Islet precursor cell (in vitro differentiated cells): ENCODE measurements at regions not wholly inside any gene's neighbourhood (a gene's known extent, or its start where the extent isn't known, plus 50 kb on each side); places are given as distances from the start of the nearest gene placed in this dataset.
A peak's percentile ranks its signal among the peaks of the same experiment; 100 is the strongest.

ENCODE experiments used
- DNase-seq: peaks from one replicate; pipeline ENCODE4 v3.0.0-alpha.2; 2018

DNA sequence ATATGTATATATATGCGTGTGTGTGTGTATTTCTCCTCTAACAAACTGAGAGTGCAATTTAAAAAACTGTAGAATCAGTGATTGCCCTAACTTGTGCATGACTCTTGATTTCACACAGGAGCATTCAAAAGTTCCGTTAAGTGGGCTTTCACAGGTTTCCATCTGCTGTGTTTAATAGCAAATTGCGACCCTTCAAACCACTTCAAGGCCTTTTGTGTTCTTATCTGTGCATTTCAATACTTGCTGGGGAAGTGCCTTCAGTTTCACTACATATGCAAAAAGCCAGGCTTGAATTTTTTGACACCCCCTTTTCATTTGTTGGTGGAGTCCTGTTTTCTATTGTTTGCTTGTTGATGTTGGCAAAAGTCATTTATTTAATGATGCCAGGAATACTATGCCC, 158.0 kb downstream of the TM9SF2 start:
- DNase-seq = no peak

DNA sequence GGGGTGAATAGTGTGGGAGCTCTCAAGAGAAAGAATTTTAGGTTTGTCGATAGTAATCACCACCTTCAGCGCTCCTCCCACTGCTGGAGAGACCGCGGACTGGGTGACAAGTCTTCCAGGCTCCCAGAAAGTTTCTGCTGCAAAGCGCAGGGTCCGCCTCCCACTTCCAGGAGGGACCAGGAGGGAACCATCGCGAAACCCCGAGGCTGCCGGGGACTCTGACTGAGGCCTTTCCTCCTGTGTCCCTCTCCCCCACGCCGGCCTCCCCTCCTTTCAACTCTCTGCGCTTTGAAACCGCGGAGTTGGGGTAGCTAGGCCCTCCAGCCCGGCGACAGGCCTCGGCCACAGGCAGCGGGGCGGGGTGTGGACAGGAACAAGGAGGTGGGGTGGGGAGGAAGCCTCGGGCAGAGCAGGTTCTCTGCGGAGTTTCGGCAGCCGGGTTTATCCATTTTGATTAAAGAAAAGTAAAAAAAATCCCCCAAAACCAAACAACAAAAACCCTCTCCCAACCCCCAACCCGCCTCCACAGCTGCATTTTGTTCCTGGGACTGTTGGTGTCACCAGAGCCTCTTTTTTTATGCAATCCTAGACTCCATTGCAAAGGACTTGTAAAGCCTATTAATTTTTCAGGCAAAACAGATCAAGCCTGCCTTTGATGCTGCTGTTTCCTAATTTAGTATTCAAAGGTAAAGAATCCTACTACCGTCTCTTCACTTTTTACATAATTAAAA, 157.2 kb downstream of the TM9SF2 start:
- peak; percentile 78 for DNase-seq

DNA sequence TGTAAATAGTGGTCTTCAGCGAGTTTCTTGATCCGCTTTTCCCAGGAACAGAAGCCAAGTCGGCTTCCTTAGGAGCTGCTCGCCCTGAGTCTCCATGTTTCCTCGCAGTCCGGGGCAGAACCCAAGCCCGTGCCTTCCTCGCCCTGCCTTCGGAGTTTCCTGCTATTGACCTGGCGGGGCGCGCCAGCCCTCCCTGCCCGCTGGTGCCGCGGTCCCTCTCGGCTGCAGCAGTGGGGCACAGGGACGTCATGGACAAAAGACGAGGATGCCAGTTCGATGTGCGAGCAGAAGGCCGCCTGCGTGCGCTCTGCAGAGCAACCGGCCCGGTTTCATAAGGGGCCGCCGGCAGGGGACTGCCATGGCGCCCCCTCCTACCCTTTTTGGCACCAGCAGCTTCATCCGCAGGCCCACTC, 156.6 kb downstream of the TM9SF2 start:
- DNase-seq = peak; percentile 77

DNA sequence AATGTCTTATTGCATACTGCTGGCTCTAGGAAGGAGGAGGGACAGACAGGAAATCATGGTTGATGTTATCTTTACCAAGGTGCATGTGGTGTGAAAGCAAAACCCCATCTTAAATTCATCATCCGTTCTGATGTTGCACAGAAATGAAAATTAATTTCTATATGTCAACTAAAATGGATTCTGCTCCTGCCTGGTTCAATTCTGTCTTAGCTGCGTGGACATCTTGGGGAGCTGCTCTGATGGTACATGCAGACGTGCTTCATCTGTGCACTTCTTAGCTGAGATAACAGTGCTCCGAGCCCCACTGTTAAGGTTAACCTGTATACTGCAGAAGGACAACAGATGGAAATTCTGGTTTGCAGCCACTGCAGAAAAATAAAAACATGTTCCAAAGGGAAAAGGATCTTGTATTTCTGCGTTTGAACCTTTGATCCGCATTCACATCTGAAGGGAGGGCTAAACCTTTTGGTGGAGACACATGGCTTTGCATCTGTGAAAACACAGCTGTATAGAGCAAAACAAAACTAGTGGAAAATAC, 155.6 kb downstream of the TM9SF2 start:
- DNase-seq = no peak

DNA sequence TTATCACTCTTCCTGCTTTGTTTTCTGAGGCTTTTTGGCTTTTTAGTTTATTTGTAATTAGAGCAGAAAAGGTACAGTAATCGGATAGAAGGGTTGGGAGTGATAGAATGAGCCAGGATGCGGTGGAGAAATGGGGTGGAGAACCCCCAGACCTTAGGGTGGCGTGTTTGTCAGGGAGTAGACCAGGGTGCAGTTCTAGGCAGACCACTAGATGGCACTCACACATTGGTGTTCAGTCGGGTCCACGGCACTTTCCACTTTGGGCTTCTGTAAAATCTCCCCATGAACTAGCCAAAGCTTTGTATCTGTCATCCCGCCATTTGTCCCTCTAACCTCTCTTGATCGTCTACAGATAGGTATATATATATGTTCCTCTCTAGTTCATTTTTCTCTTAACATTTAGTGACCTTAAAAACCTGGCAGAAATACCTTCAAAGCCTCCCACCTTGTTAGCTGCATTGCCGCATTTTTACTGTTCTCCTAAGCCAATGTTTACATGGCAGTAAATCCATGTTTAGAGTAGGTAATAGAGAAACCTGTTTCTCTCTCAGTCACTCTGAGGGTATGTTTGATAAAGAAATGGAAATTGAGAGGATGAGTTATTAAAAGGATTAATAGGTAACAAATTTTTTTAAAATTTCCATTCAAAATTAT, 154.9 kb downstream of the TM9SF2 start:
- peak; percentile 83 for DNase-seq

DNA sequence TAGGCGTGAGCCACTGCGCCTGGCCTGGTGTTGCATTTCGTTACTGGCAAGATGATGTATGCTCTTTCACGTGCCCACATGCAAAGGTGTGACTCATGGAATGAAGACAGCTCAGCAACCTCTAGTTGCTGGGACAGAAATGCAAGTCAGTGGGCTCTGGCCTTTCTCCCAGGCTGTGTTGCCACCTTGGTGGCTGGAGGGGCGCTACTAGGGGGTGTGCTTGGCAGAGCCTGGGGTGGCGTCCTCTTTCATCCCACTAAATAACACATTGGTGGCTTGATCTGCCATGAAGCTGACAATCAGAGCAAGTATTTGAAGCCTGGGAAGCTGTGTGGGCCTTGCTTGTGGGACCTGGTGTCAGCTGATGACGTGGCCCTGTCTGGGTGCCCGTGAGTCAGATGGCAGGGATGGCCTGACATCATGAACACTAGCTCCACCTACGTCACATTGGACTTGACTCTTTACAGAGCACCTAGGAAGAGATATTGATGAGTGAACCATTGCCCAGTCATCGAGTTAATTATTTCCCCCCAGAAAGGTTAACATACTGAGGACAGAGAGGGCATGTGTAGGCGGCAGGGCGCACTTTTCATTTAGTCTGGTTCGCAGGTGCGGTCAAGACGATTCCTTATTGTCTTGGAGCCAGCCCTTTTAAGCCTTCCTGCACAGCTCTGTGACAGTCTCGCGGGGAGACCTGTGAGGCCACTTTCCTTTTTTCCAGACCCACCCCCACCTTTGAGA, 154.2 kb downstream of the TM9SF2 start:
- no peak for DNase-seq

DNA sequence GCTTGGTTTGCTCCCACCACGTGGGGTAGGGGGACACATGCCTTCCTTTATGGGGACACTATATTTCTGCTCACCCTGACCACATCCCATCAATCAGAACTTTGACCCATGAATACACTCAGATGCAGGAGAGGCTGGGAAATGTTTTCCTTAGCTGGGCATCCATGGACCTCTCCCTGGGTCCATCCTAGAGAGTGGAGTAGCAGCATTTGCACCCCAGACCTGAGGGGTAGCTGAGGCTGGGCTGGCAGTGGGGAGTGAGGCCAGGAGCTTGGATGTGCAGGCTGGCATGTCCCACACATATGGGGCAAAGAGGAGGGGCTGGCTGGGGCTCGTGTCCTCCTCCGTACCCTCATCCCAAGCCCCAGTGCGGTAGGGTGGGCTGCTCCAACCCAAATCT, 152.8 kb downstream of the TM9SF2 start:
- no peak for DNase-seq

DNA sequence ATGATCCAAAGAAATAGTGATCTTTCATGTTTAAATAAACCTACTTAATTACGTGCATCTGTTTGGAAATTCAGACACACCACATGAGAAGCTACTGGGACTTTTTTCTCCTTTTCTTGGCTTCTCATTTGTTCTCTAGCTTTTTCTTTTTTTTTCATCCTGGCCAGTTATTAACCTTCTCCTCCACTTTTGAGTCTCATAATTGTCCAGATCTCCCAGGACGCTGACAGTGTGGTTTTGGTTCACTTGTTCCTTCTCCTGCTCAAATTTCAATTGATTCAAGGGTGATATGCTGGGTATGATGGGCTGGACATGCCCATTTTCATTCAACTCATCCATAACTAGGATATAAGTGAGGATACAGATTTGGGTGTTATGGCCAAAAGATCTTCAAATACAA, 152.3 kb downstream of the TM9SF2 start:
- DNase-seq = no peak

DNA sequence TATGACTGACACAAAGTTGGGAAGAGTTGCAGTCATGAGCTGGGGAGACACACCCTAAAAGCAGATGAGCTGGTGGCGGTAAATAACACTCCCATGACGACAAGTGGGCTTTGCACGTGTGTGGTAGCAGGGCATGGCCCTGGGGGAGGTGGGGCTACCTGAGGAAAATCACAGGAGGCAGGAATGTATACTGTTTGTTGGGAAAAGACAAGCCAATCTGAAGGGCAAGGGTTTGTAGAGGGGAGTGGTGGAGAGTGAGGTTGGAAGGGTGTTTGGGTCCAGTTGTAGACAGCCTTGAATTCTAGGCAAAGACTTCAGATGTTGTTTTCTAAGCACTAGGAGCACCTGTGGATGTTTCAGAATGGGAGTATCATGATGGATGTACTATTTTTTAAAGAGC, 151.6 kb downstream of the TM9SF2 start:
- DNase-seq = no peak

DNA sequence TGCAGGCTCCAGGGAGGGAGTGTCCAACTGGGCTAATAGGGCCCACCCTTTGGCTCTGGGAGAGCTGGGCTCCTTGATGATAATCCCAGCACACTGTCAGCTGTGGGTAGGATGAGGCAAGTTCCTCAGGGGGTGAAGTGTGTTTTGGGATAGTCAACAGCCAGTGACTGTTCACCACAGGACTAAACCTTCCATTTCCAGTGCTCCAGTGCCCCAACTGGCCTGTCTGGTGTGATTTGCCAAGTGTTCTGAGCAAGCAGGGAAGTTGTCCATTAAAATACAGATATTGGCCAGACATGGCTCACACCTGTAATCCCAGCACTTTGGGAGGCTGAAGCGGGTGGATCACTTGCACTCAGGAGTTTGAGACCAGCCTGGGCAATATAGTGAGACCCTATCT, 150.9 kb downstream of the TM9SF2 start:
- no peak for DNase-seq

DNA sequence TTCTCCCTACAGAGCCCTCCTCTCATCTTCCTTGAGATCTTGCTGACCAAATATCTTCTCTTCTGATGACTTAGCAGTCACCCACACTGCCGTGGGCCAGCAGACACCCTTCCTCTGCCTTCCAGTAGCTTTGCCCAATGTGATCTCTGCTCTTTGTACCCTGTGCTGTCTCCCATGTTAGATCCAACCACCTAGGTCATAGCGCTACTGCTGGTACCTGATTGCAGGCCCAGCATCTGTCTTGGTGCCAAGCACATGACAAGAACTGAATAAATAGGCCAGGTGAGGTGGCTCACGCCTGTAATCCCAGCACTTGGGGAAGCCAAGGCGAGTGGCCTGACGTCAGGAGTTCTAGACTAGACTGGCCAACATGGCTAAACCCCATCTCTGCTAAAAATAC, 149.7 kb downstream of the TM9SF2 start:
- DNase-seq = no peak

DNA sequence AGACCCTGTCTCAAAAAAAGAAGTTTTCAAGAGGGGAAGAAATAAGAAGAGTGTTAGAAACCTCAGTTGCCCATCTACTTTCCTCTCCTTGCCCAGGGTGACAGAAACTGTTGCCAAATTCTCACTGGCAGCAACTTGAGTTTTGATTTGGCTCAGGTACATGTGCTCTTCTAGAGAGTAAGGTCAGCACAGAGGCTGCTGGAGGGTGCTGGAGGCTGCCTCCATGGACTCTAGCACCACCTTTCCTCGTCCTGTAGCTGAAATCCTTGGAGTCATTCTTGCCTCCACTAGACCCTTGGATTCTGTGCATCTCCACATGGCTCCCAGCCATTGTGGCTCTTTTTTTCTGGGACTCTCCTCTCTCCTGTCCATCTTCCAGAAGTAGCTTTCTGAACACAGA, 149.1 kb downstream of the TM9SF2 start:
- DNase-seq = no peak

DNA sequence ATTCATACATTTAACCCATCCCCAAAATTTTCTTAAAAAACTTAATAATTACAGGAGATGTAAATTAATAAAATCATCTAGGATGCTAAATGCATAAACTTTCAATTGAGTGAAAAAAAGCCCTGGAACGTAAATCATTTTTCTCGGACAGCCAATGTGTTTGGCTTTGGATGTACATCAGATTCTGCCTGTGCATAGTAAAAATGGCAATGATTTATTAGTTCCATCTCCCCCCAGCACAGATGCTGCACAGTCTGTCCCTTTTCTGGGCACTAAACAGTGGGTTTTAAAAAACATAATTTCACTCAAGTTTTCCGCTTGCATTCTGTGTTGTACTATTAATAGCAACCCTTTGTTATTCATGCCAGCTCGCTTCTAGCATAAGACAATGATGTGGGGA, 147.7 kb downstream of the TM9SF2 start:
- no peak for DNase-seq

DNA sequence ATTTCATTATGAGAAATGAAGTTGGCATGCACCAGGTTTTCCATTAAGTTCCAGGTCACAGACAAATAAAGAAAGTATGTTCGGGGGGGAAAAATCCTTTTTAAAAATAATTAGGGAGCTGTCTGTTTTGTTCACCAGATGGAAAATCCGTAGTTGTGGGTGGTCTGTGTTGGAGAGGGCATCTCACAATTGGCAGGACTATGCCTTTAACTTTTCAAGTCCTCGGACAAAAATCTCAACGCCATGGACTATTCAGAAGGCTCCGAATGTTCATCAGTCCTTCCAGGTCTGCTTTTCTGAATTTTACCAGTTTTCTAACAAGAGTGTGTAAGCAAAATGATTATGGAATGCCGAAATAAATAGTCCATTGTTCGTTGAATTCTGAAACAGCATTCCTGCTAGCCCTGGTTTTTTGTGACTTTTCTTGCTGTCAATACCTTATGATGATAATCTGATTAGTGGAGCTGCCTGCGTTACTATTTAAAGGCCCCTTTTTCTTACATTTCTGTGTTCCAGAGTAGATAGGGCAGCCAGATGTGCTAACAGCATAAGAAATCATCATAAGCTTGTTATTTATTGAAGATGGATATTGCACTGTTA, 146.9 kb downstream of the TM9SF2 start:
- no peak for DNase-seq

DNA sequence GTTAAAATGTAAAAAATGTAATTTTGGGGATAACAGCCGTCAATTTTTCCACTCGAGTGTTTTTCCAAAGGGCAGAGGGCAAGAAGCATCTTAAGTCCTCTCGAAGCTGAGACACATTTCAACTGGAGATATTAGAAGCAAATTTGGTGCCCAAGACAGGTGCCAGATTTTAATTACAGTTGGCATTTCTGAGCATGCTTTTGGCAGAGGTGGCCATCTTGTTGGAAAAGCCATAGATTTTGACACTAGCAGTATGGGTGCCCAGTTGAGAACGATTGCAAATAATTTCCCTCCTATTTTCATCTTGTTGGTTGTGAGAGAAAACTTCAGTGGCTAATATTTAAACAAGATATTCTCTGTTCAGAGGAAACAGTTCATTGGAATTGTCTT, 146.3 kb downstream of the TM9SF2 start:
- DNase-seq = no peak

DNA sequence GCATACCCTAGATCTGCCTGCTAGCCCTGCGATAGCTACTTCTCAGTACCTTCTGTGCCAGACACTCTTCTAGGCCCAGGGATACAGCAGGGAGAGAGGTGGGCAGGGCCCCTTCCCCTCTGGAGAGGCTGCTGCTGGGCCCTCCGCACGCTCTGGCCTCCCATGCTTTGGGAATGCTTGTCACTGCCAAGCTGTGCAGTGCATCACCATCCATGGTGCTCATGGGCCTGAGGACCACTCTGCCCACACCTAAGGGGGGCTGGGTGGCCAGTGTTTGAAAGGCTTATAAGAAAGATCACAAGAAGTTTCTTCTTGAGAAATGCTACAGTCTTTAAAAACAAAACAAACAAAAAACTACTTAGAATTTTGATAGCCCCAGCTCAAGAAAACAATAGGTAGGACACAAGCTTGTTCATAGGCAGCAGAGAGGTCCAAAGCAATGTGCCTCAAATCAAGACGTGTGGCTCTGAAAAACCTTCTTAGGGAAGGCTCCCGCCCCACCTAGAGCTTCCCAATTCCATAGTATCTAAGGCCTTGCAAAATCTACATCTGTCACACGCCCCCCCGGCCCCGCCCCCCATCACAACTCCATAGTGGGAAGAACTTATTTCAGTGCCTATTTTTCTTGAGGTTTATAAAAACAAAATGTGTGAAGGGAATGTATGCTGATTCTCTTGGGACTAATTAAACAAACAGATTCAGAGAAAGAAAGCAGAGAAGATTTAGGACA, 145.8 kb downstream of the TM9SF2 start:
- DNase-seq = no peak

DNA sequence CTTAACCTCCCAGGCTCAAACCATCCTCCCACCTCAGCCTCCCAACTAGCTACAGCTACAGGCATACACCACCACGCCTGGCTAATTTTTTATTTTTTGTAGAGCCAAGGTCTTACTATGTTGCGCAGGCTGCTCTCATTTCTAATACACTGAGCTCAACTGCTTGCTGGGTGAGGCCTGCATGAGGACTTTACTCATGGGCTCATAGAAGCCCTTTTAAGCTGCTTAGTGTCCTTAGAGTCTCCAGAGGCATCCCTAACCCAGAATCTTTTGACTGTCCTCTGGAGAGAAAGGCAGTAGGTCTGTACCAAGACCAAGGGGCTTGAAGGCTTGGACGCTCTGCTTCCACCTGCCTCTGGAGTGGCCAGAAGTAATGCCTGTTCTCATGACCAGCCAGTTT, 141.6 kb downstream of the TM9SF2 start:
- no peak for DNase-seq

DNA sequence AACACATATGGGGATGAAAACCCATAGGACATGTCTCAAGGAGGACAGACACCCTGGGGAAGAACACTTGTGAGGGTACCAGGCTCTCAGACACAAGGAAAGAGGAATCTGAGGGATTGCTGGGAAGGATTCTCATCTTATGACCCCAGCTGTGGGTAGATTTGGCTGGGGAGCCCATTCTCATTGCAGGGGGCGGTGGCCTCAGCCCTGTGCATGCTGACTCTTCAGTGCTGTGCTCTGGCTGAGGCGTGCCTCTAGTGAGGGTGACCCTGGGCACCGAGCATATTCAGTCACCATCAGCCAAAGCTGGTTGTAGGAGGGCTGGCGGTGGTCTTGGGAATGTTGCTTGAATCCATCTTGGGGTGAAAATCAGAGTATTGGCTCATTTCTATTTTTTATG, 140.7 kb downstream of the TM9SF2 start:
- DNase-seq = no peak

DNA sequence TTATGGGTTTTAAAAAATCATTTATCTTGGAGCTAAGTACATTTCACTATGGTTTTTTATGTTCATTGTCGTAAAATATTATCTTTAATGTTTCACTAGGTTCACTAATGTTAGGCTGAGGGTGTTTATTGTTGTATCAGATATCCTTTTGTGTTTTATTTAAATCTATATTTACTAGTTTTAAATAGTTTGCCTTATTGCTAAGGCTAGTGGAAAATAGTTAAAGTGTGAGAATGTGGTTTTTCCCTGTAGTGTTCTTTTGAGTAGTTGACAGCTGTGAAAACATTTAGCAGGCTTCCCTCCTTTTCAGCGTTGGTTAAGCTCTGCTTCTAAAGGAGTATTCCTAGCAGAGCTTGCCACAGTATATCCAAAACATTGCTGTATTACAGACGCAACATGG, 139.0 kb downstream of the TM9SF2 start:
- no peak for DNase-seq

DNA sequence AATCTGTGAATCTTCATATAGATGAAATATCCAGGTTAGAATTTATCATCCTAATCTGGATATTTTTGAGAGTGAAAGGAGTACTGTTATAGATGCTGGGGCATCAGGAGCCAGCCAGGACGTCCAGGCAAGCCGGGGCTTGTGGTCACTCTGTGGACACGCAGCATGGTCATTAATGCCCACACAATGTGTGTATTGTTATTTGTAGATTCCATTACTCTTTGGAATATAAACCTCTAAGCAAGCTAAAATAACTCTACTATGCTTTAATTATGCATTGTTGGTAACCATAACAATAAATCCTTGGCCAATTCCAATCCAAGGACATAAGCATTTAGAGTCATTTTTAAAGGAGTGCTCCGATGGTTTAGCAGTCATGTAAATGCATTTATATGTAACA, 137.9 kb downstream of the TM9SF2 start:
- DNase-seq = no peak

DNA sequence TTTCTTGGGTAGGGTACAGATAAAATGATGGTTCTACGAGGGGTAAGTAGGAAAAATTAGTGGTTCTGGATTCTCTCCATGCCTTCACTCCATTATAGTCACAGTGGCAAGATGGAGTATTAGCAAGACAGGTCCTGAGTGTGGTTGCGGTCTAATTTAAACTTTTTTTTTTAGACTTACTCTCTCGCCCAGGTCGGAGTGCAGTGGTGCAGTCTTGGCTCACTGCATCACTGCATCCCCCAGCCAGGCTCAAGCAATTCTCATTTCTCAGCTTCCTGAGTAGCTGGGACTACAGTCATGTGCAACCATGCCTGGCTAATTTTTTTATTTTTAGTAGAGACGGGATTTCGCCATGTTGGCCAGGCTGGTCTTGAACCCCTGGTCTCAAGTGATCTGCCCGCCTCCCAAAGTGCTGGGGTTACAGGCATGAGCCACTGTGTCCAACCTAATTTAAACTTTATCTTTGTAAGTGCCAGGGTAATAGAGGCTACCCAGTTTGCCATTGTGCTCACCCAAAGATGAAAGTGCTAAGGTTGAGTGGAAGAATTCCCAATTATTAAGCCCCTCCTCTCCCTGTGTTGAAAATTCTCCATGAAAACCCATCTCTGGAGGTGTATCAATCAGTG, 135.6 kb downstream of the TM9SF2 start:
- no peak for DNase-seq

DNA sequence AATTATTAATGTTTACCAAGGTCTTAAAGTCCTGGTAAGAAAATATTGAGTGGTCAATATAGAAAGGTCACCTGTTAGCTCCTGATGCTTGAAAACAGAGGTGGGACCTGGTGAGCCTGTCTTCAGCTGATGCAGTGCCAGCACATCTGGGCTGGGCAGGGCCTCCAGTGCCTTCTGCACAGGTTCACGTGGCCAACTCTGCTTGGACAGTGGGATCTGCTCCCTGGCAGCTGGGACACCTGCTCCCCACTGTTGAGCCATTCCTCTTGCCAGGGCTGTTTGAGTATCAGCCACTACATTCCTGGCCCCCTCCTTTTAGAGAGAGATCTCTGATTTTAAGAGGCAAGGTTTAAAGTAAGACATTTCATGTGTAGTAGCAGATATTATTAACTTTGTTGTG, 135.0 kb downstream of the TM9SF2 start:
- no peak for DNase-seq
